Transverse colon (tissue), 4 donors: ENCODE measurements at regions not wholly inside any gene's neighbourhood (a gene's known extent, or its start where the extent isn't known, plus 50 kb on each side); places are given as distances from the start of the nearest gene placed in this dataset.

Source experiments
- DNase-seq: peaks from one replicate; pipeline ENCODE4 v3.0.0-alpha.2; 2019
- H3K27ac ChIP-seq, 4 donors: fragments of 200-600 bp; sonication (generic); 2 replicates each; pipeline ENCODE4 v1.5.1; 2016 to 2018; ENCODE audit warnings: inconsistent platforms in 4 of 4
- H3K27me3 ChIP-seq: fragments of 200-600 bp; sonication (generic); 2 replicates; pipeline ENCODE4 v1.5.1; 2017; ENCODE audit warnings: inconsistent platforms
- H3K36me3 ChIP-seq, 4 donors: fragments of 200-600 bp; sonication (generic); 2 replicates each; pipeline ENCODE4 v1.5.1; 2017 to 2019; ENCODE audit warnings: inconsistent platforms in 4 of 4
- H3K4me1 ChIP-seq, 4 donors: fragments of 200-600 bp; sonication (generic); 2 replicates each; pipeline ENCODE4 v1.5.1; 2017 to 2020; ENCODE audit warnings: inconsistent platforms in 4 of 4
- H3K4me3 ChIP-seq, 4 donors: fragments of 200-600 bp; sonication (generic); 1 replicate in 1 of 4; 2 replicates in 3 of 4; pipeline versions ENCODE4 v1.5.1 to v1.6.1; 2017 to 2019; ENCODE audit warnings: inconsistent platforms in 4 of 4
- H3K9me3 ChIP-seq, 2 donors: fragments of 200-600 bp; sonication (generic); 2 replicates each; pipeline ENCODE4 v1.5.1; 2017 to 2019; ENCODE audit warnings: inconsistent platforms in 2 of 2
- EP300 ChIP-seq: sonication (generic); formaldehyde crosslinking; IDR thresholded peaks from one replicate; pipeline ENCODE4 v1.6.1; 2017; ENCODE audit warnings: antibody characterized with exemption, low read depth
- POLR2A ChIP-seq: fragments of 450-650 bp; IDR thresholded peaks from one replicate; pipeline ENCODE4 v1.6.1; 2016; ENCODE audit warnings: antibody characterized with exemption, mild to moderate bottlenecking, moderate library complexity
- POLR2AphosphoS5 ChIP-seq, 3 donors: sonication (generic); formaldehyde crosslinking; IDR thresholded peaks; one replicate each; pipeline ENCODE4 v1.6.1; 2016; ENCODE audit warnings: antibody characterized with exemption in 3 of 3
- WGBS, 2 donors: methylation state at CpG; one replicate each; pipeline ENCODE4 v1.1.5; 2018; ENCODE audit warnings: low coverage in 1 of 2; 5-methylcytosine and 5-hydroxymethylcytosine counted together
- in situ Hi-C, 4 donors: fragments of 200-750 bp; cut with MboI; loops; one replicate each; pipeline versions ENCODE4 v1.15.0 to v1.15.1; 2017; ENCODE audit warnings: low sequenced_read_pairs in 3 of 4, low pct_ligation_motif_present in 1 of 4, low pct_unique_long_range_greater_than_20kb in 1 of 4
- intact Hi-C: fragments of 100-400 bp; cut with DNase I; formaldehyde crosslinking; loops from one replicate; pipeline ENCODE4 v1.15.1; 2023; ENCODE audit warnings: low total_unique reads
- TF ChIP-seq, protein P1 (sequence below), 5 experiments: fragments of 200-600 bp in 3 of 5; fragments of 450-650 bp in 2 of 5; sonication (generic) in 3 of 5; IDR thresholded peaks; 1 replicate in 2 of 5; 2 replicates in 3 of 5; pipeline ENCODE4 v1.5.1; 2016 to 2017; ENCODE audit warnings: antibody characterized with exemption in 5 of 5, inconsistent platforms in 3 of 5, mild to moderate bottlenecking in 2 of 5, moderate library complexity in 1 of 5

DNA sequence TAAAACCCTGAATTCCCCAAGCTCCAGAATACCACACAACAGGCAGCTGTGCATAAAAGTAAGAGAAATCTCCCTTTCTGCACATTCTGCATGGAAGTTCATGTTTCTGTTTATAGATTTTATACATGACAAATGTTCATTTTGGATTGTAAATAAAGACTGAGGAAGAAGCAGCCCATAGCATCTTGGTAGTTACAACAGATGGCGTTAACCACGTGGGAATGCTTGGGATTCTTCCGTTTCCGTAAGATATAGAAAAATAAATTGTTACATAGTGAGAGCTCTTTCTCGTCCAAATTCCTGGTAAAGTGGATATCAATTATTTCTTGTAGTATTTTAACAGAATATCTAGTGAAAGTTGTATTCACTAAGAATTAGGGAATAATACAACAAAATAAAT is 1016.5 kb downstream of the GRM8 start:
- TF ChIP-seq, protein P1, sequence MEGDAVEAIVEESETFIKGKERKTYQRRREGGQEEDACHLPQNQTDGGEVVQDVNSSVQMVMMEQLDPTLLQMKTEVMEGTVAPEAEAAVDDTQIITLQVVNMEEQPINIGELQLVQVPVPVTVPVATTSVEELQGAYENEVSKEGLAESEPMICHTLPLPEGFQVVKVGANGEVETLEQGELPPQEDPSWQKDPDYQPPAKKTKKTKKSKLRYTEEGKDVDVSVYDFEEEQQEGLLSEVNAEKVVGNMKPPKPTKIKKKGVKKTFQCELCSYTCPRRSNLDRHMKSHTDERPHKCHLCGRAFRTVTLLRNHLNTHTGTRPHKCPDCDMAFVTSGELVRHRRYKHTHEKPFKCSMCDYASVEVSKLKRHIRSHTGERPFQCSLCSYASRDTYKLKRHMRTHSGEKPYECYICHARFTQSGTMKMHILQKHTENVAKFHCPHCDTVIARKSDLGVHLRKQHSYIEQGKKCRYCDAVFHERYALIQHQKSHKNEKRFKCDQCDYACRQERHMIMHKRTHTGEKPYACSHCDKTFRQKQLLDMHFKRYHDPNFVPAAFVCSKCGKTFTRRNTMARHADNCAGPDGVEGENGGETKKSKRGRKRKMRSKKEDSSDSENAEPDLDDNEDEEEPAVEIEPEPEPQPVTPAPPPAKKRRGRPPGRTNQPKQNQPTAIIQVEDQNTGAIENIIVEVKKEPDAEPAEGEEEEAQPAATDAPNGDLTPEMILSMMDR (IDR thresholded peaks at IDR 0.05) = no peak
- TF ChIP-seq POLR2AphosphoS5 (IDR thresholded peaks at IDR 0.05) (no peak), EP300 (no peak), POLR2A (no peak)
- H3K36me3 ChIP-seq = no peaks in the 10 kb centered on the region
- H3K4me3 ChIP-seq = no peak overlapping the region
- intact Hi-C loops (no loop called here), in situ Hi-C loops (no loop called here)
- 63 to 66% methylated on average over 5 of the region's 5 CpGs for WGBS, 2 donors
- no peak overlapping the region for H3K27ac ChIP-seq
- no peaks in the 10 kb centered on the region for H3K4me1 ChIP-seq
- no peaks in the 10 kb centered on the region for H3K27me3 ChIP-seq
- DNase-seq = no peak
- peaks cover 0 to 1% of the 10 kb centered on the region in 2 donors for H3K9me3 ChIP-seq

- H3K4me3 ChIP-seq = no peak overlapping the region
- DNase-seq = no peak
- H3K4me1 ChIP-seq = no peaks in the 10 kb centered on the region
- no peak overlapping the region for H3K27ac ChIP-seq
- TF ChIP-seq EP300 = no peak
- no peak for TF ChIP-seq POLR2AphosphoS5 (IDR thresholded peaks at IDR 0.05)
- no peak for TF ChIP-seq POLR2A
- in situ Hi-C loops (no loop called here), intact Hi-C loops (no loop called here)
- 69 to 72% methylated on average over 4 of the region's 4 CpGs for WGBS, 2 donors
- H3K36me3 ChIP-seq = no peaks in the 10 kb centered on the region
- no peaks in the 10 kb centered on the region for H3K9me3 ChIP-seq
- H3K27me3 ChIP-seq = no peaks in the 10 kb centered on the region
Measured at GRCh38 chr7:126228356-126229061, 1024.2 kb downstream of the GRM8 start.

GRCh38 chr7:126227643-126228042 is 1025.1 kb downstream of the GRM8 start:
- H3K27ac ChIP-seq = no peak overlapping the region
- no peaks in the 10 kb centered on the region for H3K36me3 ChIP-seq
- H3K4me3 ChIP-seq = no peak overlapping the region
- H3K9me3 ChIP-seq = no peaks in the 10 kb centered on the region
- intact Hi-C loops = no loop called here
- WGBS, 2 donors = 46 to 65% methylated on average over 1 of the region's 1 CpG
- in situ Hi-C loops = no loop called here
- no peaks in the 10 kb centered on the region for H3K27me3 ChIP-seq
- H3K4me1 ChIP-seq = no peaks in the 10 kb centered on the region
- no peak for TF ChIP-seq EP300
- no peak for TF ChIP-seq POLR2A
- no peak for TF ChIP-seq POLR2AphosphoS5 (IDR thresholded peaks at IDR 0.05)
- TF ChIP-seq, protein P1 (IDR thresholded peaks at IDR 0.05) = no peak
- no peak for DNase-seq

DNA sequence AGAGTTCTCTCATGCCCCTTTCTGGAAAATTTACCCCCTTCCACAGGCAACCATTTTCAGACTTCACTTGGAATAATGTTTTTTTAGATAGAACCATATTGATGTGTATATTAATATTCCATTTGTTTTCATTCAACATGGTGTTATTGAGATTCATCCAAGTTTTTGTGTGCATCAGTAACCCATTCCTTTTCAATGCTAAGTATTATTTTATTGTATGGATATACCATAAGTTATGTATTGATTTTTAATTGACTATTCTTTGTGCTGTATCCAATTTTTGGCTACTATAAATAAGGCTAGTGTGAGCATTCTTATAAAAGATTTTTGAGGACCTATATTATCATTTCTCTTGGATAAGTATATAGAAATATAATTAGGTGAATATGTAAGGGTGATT is 1025.7 kb downstream of the GRM8 start:
- no peak for TF ChIP-seq POLR2A
- TF ChIP-seq EP300 = no peak
- TF ChIP-seq, protein P1 (IDR thresholded peaks at IDR 0.05) = no peak
- no peak for TF ChIP-seq POLR2AphosphoS5 (IDR thresholded peaks at IDR 0.05)
- H3K36me3 ChIP-seq = no peaks in the 10 kb centered on the region
- no peaks in the 10 kb centered on the region for H3K9me3 ChIP-seq
- no peak overlapping the region for H3K4me3 ChIP-seq
- no peak overlapping the region for H3K27ac ChIP-seq
- in situ Hi-C loops (no loop called here), intact Hi-C loops (no loop called here)
- H3K4me1 ChIP-seq = no peaks in the 10 kb centered on the region
- no peaks in the 10 kb centered on the region for H3K27me3 ChIP-seq
- no peak for DNase-seq

DNA sequence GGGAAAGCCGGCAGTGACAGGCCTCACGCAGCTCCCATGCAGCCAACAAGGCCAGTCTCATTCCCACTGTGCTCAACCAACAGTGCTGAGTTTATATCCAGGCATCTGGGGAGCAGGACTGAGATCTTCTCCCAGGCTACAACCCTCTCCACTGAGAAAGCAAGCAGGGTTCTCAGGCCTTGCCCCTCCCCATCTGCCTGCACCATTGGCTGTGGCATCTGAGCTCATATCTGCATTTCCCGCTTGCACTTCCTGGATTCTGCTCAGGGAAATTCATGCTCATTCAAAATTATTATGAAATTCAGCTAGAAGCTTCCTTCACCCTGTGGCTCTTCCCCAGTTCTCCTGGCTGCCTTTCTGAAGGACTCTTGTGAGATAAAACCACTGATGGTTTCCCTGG is 1029.0 kb downstream of the GRM8 start:
- Histone ChIP-seq H3K27me3 (no peaks in the 10 kb centered on the region), H3K27ac (no peak overlapping the region), H3K4me3 (no peak overlapping the region), H3K36me3 (no peaks in the 10 kb centered on the region), H3K4me1 (no peaks in the 10 kb centered on the region), H3K9me3 (peaks cover 0 to 2% of the 10 kb centered on the region in 2 donors)
- TF ChIP-seq, protein P1 (IDR thresholded peaks at IDR 0.05) = no peak
- TF ChIP-seq EP300 = no peak
- TF ChIP-seq POLR2AphosphoS5 (IDR thresholded peaks at IDR 0.05) = no peak
- no peak for TF ChIP-seq POLR2A
- intact Hi-C loops (no loop called here), in situ Hi-C loops (no loop called here)
- no peak for DNase-seq
- WGBS, 2 donors = 60 to 91% methylated on average over 1 to 3 of the region's 3 CpGs
